ENCODE measurements at regions not wholly inside any gene's neighbourhood (a gene's known extent, or its start where the extent isn't known, plus 50 kb on each side); places are given as distances from the start of the nearest gene placed in this dataset.

- Histone ChIP-seq H3K4me3 (no peak overlapping the region), H3K27ac (no peak overlapping the region), H3K36me3 (no peaks in the 10 kb centered on the region), H3K4me1 (ENCODE audit: control insufficient read depth in 1 of 2, low read depth in 2 of 2) (no peaks in the 10 kb centered on the region), H3K27me3 (replicated peaks; ENCODE audit: insufficient read depth) (no peaks in the 10 kb centered on the region), H3K9me3 (peaks cover 3% of the 10 kb centered on the region)
- no peak for DNase-seq (ENCODE audit: low spot score)
- no peak for TF ChIP-seq CTCF (IDR thresholded peaks at IDR 0.05)
- no peak for ATAC-seq (ENCODE audit: insufficient number of reproducible peaks, low FRiP score, low read depth)
Measured at GRCh38 chr11:106477776-106478175, 400.3 kb downstream of the AASDHPPT start.

- Histone ChIP-seq H3K36me3 (no peaks in the 10 kb centered on the region), H3K9me3 (peaks cover under 1% of the 10 kb centered on the region), H3K4me3 (no peak overlapping the region), H3K27ac (no peak overlapping the region), H3K27me3 (replicated peaks; ENCODE audit: insufficient read depth) (no peaks in the 10 kb centered on the region), H3K4me1 (ENCODE audit: control insufficient read depth in 1 of 2, low read depth in 2 of 2) (no peaks in the 10 kb centered on the region)
- no peak for DNase-seq (ENCODE audit: low spot score)
- TF ChIP-seq CTCF (IDR thresholded peaks at IDR 0.05): no peak
- no peak for ATAC-seq (ENCODE audit: insufficient number of reproducible peaks, low FRiP score, low read depth)
Measured at GRCh38 chr11:106479646-106480045, 402.2 kb downstream of the AASDHPPT start.

- no peaks in the 10 kb centered on the region for H3K36me3 ChIP-seq
- no peaks in the 10 kb centered on the region for H3K4me1 ChIP-seq (ENCODE audit: control insufficient read depth in 1 of 2, low read depth in 2 of 2)
- TF ChIP-seq CTCF (IDR thresholded peaks at IDR 0.05): no peak
- no peaks in the 10 kb centered on the region for H3K27me3 ChIP-seq (replicated peaks; ENCODE audit: insufficient read depth)
- no peak overlapping the region for H3K27ac ChIP-seq
- H3K4me3 ChIP-seq: no peak overlapping the region
- H3K9me3 ChIP-seq: no peaks in the 10 kb centered on the region
- DNase-seq (ENCODE audit: low spot score): no peak
- ATAC-seq (ENCODE audit: insufficient number of reproducible peaks, low FRiP score, low read depth): no peak
Measured at GRCh38 chr11:106480581-106481190, 403.2 kb downstream of the AASDHPPT start.

GRCh38 chr11:106482917-106483785 is 405.7 kb downstream of the AASDHPPT start:
- no peak for TF ChIP-seq CTCF (IDR thresholded peaks at IDR 0.05)
- H3K27ac ChIP-seq: no peak overlapping the region
- H3K4me1 ChIP-seq (ENCODE audit: control insufficient read depth in 1 of 2, low read depth in 2 of 2): no peaks in the 10 kb centered on the region
- no peak for ATAC-seq (ENCODE audit: insufficient number of reproducible peaks, low FRiP score, low read depth)
- no peaks in the 10 kb centered on the region for H3K9me3 ChIP-seq
- H3K4me3 ChIP-seq: no peak overlapping the region
- no peaks in the 10 kb centered on the region for H3K36me3 ChIP-seq
- H3K27me3 ChIP-seq (replicated peaks; ENCODE audit: insufficient read depth): no peaks in the 10 kb centered on the region
- no peak for DNase-seq (ENCODE audit: low spot score)

GRCh38 chr11:106491751-106492150 is 414.3 kb downstream of the AASDHPPT start:
- no peak for TF ChIP-seq CTCF (IDR thresholded peaks at IDR 0.05)
- Histone ChIP-seq H3K27me3 (replicated peaks; ENCODE audit: insufficient read depth) (no peaks in the 10 kb centered on the region), H3K4me1 (ENCODE audit: control insufficient read depth in 1 of 2, low read depth in 2 of 2) (no peaks in the 10 kb centered on the region), H3K27ac (no peak overlapping the region), H3K36me3 (no peaks in the 10 kb centered on the region), H3K9me3 (no peaks in the 10 kb centered on the region), H3K4me3 (no peak overlapping the region)
- ATAC-seq (ENCODE audit: insufficient number of reproducible peaks, low FRiP score, low read depth) (no peak), DNase-seq (ENCODE audit: low spot score) (no peak)
